ENCODE measurements at regions not wholly inside any gene's neighbourhood (a gene's known extent, or its start where the extent isn't known, plus 50 kb on each side); places are given as distances from the start of the nearest gene placed in this dataset.

- POLR2A ChIA-PET (ENCODE audit: unreplicated experiment) = no interaction called here
- Histone ChIP-seq H3K9me3 (ENCODE audit: control insufficient read depth, insufficient read depth, low read length) (no peaks in the 10 kb centered on the region), H3K4me1 (ENCODE audit: control insufficient read depth, insufficient read depth, low read length) (no peaks in the 10 kb centered on the region), H3K4me3 (ENCODE audit: insufficient read depth, low read depth, low read length) (no peak overlapping the region), H3K14ac (replicated peaks; ENCODE audit: low read depth, low read length) (no peak overlapping the region), H3K79me1 (ENCODE audit: low read depth in 1 of 2, low read length in 2 of 2) (no peaks in the 10 kb centered on the region), H2AFZ (replicated peaks; ENCODE audit: low read length, poor library complexity) (no peak overlapping the region), H3K23ac (ENCODE audit: low read depth, low read length) (no peak overlapping the region), H3K9ac (ENCODE audit: low read depth, low read length) (no peak overlapping the region), H3K4me2 (ENCODE audit: low read depth, low read length) (no peak overlapping the region), H3K27me3 (ENCODE audit: control insufficient read depth, insufficient read depth, low read length) (peaks cover 2% of the 10 kb centered on the region; the same call in 1 of the 2 replicates), H3K27ac (ENCODE audit: insufficient read depth, low read length) (no peak overlapping the region), H4K20me1 (ENCODE audit: insufficient read depth, low read length) (no peaks in the 10 kb centered on the region), H2BK20ac (ENCODE audit: low read depth, low read length) (no peak overlapping the region), H4K5ac (ENCODE audit: low read depth, low read length) (no peak overlapping the region), H2BK120ac (ENCODE audit: low read depth, low read length) (no peak overlapping the region), H2BK5ac (ENCODE audit: low read depth, low read length, poor library complexity, severe bottlenecking) (no peak overlapping the region), H3K18ac (ENCODE audit: low read depth, low read length) (no peak overlapping the region), H4K8ac (ENCODE audit: low read depth in 2 of 2, low read length in 2 of 2) (no peak overlapping the region), H3K36me3 (ENCODE audit: control insufficient read depth, insufficient read depth, low read length) (no peaks in the 10 kb centered on the region), H2AK9ac (replicated peaks; ENCODE audit: low read depth, low read length, poor library complexity) (no peak overlapping the region), H2BK15ac (ENCODE audit: low read depth, low read length) (no peak overlapping the region), H3K4ac (ENCODE audit: low read depth, low read length) (no peak overlapping the region), H3K56ac (ENCODE audit: extremely low read depth, insufficient read depth, low read length) (no peak overlapping the region), H2AK5ac (ENCODE audit: low read depth, low read length) (no peak overlapping the region), H3K9me1 (ENCODE audit: insufficient read depth, low read length) (no peaks in the 10 kb centered on the region), H4K91ac (ENCODE audit: insufficient read depth, low read depth, low read length) (no peak overlapping the region)
- dilution Hi-C loops (cut with HindIII; ENCODE audit: low sequenced_read_pairs, unreplicated experiment) = no loop called here
- CTCF ChIA-PET = no interaction called here
- DNase-seq = no peak
- ATAC-seq (ENCODE audit: low read depth) = no peak
- intact Hi-C loops (cut with micrococcal nuclease) = no loop called here
- no peak for TF ChIP-seq BHLHE40 (IDR thresholded peaks at IDR 0.05; ENCODE audit: low read depth, low read length)
- no TSS peak for BruUV-seq (replicated peaks)
- in situ Hi-C loops (cut with MboI; ENCODE audit: low sequenced_read_pairs) = no loop called here
- WGBS, 2 experiments (ENCODE audit: extremely low coverage in 2 of 2, insufficient read length in 1 of 2) = no CpG with 5 or more reads among the region's 2 CpGs
Measured at GRCh38 chr6:137678451-137678850, 184.3 kb upstream of the OLIG3 start.
